OCI-LY1 (cell line): ENCODE measurements at regions not wholly inside any gene's neighbourhood (a gene's known extent, or its start where the extent isn't known, plus 50 kb on each side); places are given as distances from the start of the nearest gene placed in this dataset.

Experiments
- H2AFZ ChIP-seq: fragments of 200-600 bp; sonication (generic), shearing (Covaris generic); 2 replicates; pipeline ENCODE4 v1.6.0; 2014; ENCODE audit warnings: antibody characterized with exemption, mild to moderate bottlenecking, low read length
- H3F3A ChIP-seq: fragments of 200-600 bp; sonication (generic), shearing (Covaris generic); 2 replicates; pipeline ENCODE4 v1.6.0; 2014; ENCODE audit warnings: mild to moderate bottlenecking, antibody characterized with exemption, low read length, moderate library complexity; ENCODE audit not compliant: insufficient read depth
- H3K27ac ChIP-seq: fragments of 200-600 bp; sonication (generic); 2 replicates; pipeline ENCODE4 v1.5.1; 2014; ENCODE audit warnings: low read length, mixed run types, mild to moderate bottlenecking, low read depth; ENCODE audit not compliant: poor library complexity, severe bottlenecking
- H3K27me3 ChIP-seq: fragments of 200-600 bp; sonication (generic); 2 replicates; pipeline ENCODE4 v1.6.0; 2014; ENCODE audit warnings: antibody characterized with exemption, mild to moderate bottlenecking, low read length, moderate library complexity; ENCODE audit not compliant: insufficient read depth
- H3K36me3 ChIP-seq: fragments of 200-600 bp; sonication (generic); 2 replicates; pipeline ENCODE4 v1.6.1; 2014; ENCODE audit warnings: mild to moderate bottlenecking, antibody characterized with exemption, low read length, moderate library complexity, mixed read lengths; ENCODE audit not compliant: insufficient read depth
- H3K4me1 ChIP-seq: fragments of 200-600 bp; sonication (generic); 2 replicates; pipeline ENCODE4 v1.5.1; 2014; ENCODE audit warnings: mild to moderate bottlenecking, low read length, moderate library complexity; ENCODE audit not compliant: insufficient read depth, severe bottlenecking
- H3K4me2 ChIP-seq: fragments of 200-600 bp; sonication (generic), shearing (Covaris generic); 2 replicates; pipeline ENCODE4 v1.6.1; 2014; ENCODE audit warnings: low read length
- H3K4me3 ChIP-seq: fragments of 200-600 bp; sonication (generic); 2 replicates; pipeline ENCODE4 v1.5.1; 2014; ENCODE audit warnings: low read length, low read depth, mild to moderate bottlenecking, mixed read lengths; ENCODE audit not compliant: poor library complexity, severe bottlenecking
- H3K79me2 ChIP-seq: fragments of 200-600 bp; shearing (Covaris generic); 2 replicates; pipeline ENCODE4 v1.6.1; 2016; ENCODE audit warnings: mixed run types, low read length, mixed read lengths; ENCODE audit not compliant: insufficient read depth
- H3K9ac ChIP-seq: fragments of 200-600 bp; sonication (generic), shearing (Covaris generic); 2 replicates; pipeline ENCODE4 v1.6.1; 2014; ENCODE audit warnings: mild to moderate bottlenecking, low read length, mixed read lengths
- H3K9me2 ChIP-seq: fragments of 200-600 bp; sonication (generic), shearing (Covaris generic); 2 replicates; pipeline ENCODE4 v1.6.1; 2014; ENCODE audit warnings: low read depth, mild to moderate bottlenecking, low read length, mixed read lengths
- H3K9me3 ChIP-seq: fragments of 200-600 bp; shearing (Covaris generic); 2 replicates; pipeline ENCODE4 v1.6.1; 2014; ENCODE audit warnings: low read length, mixed read lengths
- H4K20me1 ChIP-seq: fragments of 200-600 bp; sonication (generic), shearing (Covaris generic); 2 replicates; pipeline ENCODE4 v1.6.0; 2016; ENCODE audit warnings: mild to moderate bottlenecking, low read length; ENCODE audit not compliant: insufficient read depth
- EZH2 ChIP-seq: fragments of 200-600 bp; sonication (generic), shearing (Covaris generic); IDR thresholded peaks from 2 replicates; pipeline ENCODE4 v1.8.0; 2017; ENCODE audit warnings: borderline replicate concordance, mixed run types, mild to moderate bottlenecking, antibody characterized with exemption, low read length, moderate library complexity, mixed read lengths
- TF ChIP-seq, protein P1 (sequence below): fragments of 200-600 bp; sonication (generic), shearing (Covaris generic); IDR thresholded peaks from 2 replicates; pipeline ENCODE4 v1.5.1; 2017; ENCODE audit warnings: mild to moderate bottlenecking, antibody characterized with exemption, low read length, moderate library complexity, mixed read lengths

GRCh38 chr7:15123901-15124300 is 221.3 kb upstream of the DGKB start:
- no peaks in the 10 kb centered on the region for H3K36me3 ChIP-seq
- no peak overlapping the region for H3K4me3 ChIP-seq
- no peak overlapping the region for H3K9ac ChIP-seq
- H3K4me1 ChIP-seq: no peaks in the 10 kb centered on the region
- H3K79me2 ChIP-seq: no peaks in the 10 kb centered on the region
- no peaks in the 10 kb centered on the region for H4K20me1 ChIP-seq
- H3F3A ChIP-seq: no peaks in the 10 kb centered on the region
- no peaks in the 10 kb centered on the region for H3K9me2 ChIP-seq
- H2AFZ ChIP-seq: no peak overlapping the region
- no peak overlapping the region for H3K4me2 ChIP-seq
- no peaks in the 10 kb centered on the region for H3K9me3 ChIP-seq
- no peaks in the 10 kb centered on the region for H3K27me3 ChIP-seq
- no peak overlapping the region for H3K27ac ChIP-seq
- TF ChIP-seq EZH2: no peak
- TF ChIP-seq, protein P1, sequence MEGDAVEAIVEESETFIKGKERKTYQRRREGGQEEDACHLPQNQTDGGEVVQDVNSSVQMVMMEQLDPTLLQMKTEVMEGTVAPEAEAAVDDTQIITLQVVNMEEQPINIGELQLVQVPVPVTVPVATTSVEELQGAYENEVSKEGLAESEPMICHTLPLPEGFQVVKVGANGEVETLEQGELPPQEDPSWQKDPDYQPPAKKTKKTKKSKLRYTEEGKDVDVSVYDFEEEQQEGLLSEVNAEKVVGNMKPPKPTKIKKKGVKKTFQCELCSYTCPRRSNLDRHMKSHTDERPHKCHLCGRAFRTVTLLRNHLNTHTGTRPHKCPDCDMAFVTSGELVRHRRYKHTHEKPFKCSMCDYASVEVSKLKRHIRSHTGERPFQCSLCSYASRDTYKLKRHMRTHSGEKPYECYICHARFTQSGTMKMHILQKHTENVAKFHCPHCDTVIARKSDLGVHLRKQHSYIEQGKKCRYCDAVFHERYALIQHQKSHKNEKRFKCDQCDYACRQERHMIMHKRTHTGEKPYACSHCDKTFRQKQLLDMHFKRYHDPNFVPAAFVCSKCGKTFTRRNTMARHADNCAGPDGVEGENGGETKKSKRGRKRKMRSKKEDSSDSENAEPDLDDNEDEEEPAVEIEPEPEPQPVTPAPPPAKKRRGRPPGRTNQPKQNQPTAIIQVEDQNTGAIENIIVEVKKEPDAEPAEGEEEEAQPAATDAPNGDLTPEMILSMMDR: no peak

GRCh38 chr7:15113752-15114151 is 211.2 kb upstream of the DGKB start:
- Histone ChIP-seq H3F3A (no peaks in the 10 kb centered on the region), H3K9ac (no peak overlapping the region), H3K36me3 (no peaks in the 10 kb centered on the region), H3K79me2 (no peaks in the 10 kb centered on the region), H3K9me2 (no peaks in the 10 kb centered on the region), H4K20me1 (no peaks in the 10 kb centered on the region), H3K4me1 (no peaks in the 10 kb centered on the region), H3K9me3 (no peaks in the 10 kb centered on the region), H3K4me2 (no peak overlapping the region), H2AFZ (no peak overlapping the region), H3K27me3 (no peaks in the 10 kb centered on the region), H3K27ac (no peak overlapping the region), H3K4me3 (no peak overlapping the region)
- TF ChIP-seq EZH2: no peak
- TF ChIP-seq, protein P1: no peak

DNA sequence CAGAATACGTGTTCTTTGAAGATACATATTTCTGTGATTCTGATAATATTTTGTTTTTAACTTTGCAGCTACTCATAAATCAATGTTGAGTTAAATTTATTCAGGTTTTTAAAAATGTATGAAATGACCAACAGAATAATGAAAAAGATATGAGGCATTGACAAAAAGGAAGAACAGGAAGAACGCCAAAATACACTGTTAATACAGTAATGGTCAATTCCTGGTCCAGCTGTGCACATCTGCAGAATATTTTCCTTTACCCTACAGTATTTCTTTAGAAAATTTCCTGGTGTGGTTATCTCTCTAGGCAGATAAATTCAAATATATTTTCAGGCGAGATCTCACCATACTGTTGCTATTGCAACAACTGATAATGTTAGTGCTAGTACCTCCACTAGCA is 203.2 kb upstream of the DGKB start:
- Histone ChIP-seq H3K4me2 (no peak overlapping the region), H3K4me1 (no peaks in the 10 kb centered on the region)

More for the DNA sequence above, 203.2 kb upstream of the DGKB start:
- H3K9me3 ChIP-seq: no peaks in the 10 kb centered on the region
- H2AFZ ChIP-seq: no peak overlapping the region
- H3K36me3 ChIP-seq: no peaks in the 10 kb centered on the region
- no peaks in the 10 kb centered on the region for H3K9me2 ChIP-seq
- H3K27me3 ChIP-seq: no peaks in the 10 kb centered on the region
- no peaks in the 10 kb centered on the region for H4K20me1 ChIP-seq
- no peak overlapping the region for H3K4me3 ChIP-seq
- TF ChIP-seq, protein P1: no peak
- no peak for TF ChIP-seq EZH2
- H3F3A ChIP-seq: no peaks in the 10 kb centered on the region
- no peaks in the 10 kb centered on the region for H3K79me2 ChIP-seq
- H3K9ac ChIP-seq: no peak overlapping the region
- no peak overlapping the region for H3K27ac ChIP-seq
